Forelimb muscle (tissue), 1 donor: ENCODE measurements at regions not wholly inside any gene's neighbourhood (a gene's known extent, or its start where the extent isn't known, plus 50 kb on each side); places are given as distances from the start of the nearest gene placed in this dataset.
"Not testable (repeated sequence)": the region's sequence is repeated elsewhere in the genome, so short reads cannot be mapped to it uniquely, and the experiment has no call there.

Source experiments
- DNase-seq: peaks from one replicate; pipeline ENCODE4 v3.0.0-alpha.2; 2013; ENCODE audit warnings: low read depth

DNA sequence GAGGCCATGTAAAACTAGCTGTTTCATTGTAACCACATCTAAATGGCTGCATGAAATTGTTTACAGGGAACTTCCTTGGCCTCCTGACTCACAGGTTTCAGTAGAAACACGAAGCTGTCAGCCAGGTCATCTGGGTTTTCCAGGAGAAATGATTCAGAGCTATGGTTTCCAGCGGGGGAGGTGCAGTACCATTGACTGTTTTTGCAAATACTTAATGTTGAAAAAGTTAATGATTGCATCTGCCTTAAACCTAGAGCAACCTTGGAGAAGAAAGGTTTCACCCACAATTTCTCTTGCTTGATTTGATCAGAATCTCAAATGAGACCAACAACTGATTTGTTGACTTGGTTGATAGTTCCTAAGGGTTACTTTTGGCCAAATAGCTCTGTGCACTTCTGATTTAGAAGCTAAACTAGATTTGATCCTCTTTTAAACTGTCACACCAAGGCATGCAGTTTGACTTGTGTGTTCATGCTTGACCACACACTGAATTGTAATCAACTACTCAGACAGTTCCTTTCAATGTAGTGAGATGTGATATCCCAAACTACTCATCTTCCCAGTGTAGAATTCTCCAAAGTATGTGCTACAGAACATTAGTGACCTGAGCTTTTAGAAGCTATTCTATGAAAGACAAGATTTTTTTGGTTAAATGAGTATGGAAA lies 193.5 kb upstream of the CHST9 start:
- no peak for DNase-seq

DNA sequence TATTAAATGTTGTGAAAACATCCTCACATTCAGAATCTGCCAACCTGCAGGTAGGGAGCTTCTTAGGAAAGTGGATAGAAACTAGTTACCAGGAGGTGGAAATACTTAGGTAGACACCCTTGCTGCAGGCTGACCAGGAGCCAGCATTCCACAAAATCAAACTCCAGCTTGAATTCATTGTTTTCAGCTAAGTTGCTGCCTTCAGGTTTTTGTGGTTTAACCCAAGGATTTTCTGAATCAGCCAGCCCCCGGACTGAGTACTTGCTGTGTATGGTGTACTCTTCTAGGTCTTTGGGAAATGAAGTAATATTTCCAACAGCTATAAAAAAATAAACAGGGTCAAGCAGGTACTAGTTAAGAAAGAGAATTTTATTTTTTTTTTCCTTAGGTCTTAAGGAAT lies 192.1 kb upstream of the CHST9 start:
- no peak for DNase-seq

DNA sequence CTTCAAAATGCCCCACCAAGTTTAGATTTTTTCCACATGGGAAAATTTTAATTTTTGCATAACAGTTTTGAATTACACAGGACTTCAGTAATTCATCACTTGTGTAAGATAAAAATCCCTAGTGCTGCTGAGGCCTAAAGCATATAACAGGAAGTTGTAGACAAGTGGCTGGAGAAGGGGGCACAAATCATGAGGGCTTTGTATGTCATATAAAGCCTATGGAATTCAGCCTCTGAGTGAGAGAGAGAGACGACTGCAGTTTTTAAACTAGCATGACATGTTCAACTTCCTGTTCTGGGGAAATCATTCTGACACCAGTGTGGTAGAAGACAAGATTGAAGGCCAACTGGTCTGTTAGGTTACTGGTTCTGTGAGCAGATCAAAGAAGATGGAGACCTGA lies 187.3 kb upstream of the CHST9 start:
- DNase-seq: no peak

DNA sequence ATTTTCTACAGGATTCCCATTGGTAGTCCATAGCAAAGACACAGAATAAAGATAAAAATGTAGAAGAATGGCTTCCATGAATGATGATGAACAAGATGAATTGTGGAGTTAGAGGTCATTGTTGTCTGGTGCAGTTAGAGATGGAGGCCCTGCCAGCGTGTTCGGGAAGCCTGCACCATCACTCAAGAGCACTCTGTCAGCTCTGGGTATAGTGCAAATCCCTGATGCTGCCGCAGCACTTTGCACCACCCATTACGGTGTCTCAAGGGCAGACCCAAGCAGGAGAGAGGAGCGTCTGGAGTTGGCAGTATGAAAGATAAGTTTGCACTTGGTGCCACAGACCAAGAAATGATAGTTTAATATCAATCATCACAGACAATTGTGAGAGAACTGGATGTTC lies 181.6 kb upstream of the CHST9 start:
- no peak for DNase-seq

DNA sequence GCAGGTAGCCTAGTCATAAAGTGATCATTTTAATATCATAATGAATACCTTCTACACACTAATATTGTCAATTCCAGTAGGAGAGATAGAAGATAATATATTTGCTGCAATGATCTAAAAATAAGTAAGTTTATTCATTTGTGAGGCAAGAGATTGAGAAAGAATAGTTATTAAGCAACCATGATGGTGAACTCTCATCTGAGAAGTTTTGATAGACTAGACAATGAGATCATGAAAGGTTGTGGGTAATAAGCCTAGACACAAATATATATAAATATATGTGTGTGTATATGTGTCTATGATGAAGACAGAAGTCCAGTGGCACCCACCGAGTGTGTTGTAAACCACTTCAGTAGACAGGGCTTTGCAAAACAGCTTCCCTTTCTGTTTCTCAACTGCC lies 181.0 kb upstream of the CHST9 start:
- DNase-seq: no peak

DNA sequence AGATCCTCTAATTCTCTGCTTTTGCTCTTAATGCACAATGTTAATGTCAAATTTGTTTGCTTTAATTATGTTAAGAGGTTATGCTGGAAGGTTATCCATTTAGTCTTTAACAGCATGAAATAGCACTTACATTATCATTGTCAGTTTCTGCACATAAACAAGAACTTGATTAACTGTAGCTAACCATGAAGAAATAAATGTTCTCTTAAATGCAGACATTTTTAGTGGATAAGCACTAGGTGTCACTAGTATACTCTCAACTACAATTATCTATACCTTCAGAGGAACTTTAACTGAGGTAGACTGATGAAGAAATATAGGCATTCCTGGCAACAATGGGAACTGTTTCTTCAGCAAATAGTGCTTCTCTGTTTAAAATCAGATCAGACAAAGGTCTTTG lies 178.8 kb upstream of the CHST9 start:
- DNase-seq: no peak

DNA sequence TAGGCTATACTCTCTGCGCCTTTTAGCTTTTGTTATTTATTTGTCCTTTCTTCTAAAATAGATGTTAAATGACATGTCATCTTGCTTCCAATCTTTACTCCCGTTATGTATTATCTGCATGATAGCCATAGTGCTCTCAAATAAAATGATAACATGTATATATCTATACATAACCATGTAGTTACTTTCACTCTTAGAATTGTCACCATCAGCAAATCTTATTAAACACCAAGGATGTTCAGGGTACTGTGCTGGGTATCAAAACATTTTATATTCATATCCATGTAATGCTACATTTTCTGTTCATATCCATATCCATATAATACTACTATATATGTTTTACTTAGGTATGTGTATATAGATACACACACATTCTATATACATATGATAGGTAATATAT lies 176.4 kb upstream of the CHST9 start:
- no peak for DNase-seq

DNA sequence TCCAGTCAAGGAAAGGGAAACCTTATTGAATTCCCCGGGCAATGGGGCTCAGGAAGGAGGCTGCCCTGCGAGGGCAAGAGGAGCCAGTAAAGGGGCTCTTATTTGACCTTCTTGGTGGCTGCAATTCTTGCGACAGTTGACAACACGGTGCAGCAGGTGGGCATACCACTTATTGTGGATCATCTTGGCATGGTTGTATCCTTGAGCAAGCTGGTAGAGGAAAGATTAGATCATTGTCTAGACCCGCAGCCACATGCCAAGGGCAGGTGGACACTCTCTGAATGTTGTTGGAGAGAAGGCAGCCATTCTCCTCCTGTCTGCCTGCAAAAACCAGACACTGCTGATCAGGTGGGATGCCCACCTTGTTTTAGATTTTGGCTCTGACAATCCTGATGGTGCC lies 170.2 kb upstream of the CHST9 start:
- no peak for DNase-seq

DNA sequence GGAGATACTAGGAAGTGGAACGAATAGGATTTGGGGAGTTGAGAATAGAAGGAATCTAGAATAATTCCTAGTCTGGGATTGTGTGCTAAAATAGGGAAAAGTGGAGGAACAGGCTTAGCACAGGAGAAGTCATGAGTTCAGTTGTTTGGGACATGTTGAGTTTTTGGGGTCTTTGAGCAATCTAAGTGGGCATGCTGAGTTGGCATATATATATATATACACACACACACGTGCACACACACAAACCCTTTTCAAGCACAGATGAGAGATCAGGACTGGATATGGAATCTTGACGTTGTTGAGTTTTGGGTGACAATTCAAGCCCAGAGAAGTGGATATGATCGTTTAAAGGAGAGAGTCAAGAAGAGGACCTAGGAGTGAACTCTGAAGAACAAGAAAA lies 168.2 kb upstream of the CHST9 start:
- DNase-seq: no peak

DNA sequence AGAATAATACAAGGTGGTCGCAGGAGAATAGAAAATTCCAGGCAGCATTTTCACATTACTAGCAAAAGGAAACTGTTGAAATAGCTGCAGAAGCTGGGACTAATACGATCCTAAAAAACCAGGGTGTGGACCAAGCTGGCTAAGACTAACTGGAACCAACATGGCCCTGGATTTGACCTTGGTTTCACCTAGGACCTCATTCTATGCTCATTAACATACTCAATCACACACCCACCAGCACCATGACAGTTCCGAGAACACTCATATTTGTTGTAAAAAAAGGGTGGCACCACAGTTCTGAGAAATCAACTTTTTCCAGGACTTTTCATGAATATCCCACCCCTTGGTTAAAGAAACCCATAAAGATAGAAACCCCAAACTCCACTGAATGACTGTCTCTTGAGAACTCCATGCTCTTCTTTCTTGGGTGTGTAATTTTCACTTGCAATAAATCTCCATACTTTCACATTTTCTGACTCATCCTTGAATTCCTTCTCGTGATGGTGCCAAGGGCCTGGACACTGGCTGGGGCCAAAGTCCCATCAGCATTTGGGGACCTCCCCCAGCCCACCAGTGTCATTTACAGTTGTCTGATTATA lies 164.3 kb upstream of the CHST9 start:
- DNase-seq: no peak

DNA sequence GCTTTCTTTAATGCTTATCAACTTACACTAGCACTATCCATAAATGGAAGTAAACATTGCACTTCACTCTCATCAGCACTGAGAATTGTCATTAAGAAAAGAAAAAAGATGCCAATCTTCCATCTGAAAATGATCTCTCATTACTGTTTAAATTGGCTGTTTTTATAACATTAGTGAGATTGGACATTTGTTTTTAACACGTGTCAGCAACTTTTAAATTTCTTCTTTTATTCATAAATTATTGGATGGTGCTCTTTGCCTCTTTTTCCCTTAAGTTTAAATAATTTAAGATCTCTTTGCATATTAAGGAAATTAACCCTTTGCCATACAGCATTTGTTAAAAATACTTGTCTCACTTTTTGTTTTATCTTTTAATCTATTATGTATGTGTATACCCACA lies 146.5 kb upstream of the CHST9 start:
- no peak for DNase-seq

DNA sequence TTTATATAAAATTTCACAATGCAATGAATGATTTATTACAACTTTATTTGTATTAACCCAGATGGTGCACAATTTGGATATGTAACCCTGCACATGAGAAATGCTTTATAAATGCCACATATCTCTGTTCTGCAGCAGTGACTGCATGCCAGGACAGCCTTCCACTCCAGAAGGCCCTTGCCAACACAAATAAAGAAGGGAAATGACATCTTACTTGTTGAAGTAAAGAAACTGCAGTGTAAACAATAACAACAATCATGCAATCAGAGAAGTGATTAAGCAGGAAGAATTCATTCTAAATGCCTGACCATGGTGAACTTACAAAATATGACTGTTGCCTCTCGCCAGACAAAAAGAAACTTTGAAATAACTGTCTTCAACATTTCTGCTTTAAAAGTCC lies 129.9 kb upstream of the CHST9 start:
- no peak for DNase-seq

DNA sequence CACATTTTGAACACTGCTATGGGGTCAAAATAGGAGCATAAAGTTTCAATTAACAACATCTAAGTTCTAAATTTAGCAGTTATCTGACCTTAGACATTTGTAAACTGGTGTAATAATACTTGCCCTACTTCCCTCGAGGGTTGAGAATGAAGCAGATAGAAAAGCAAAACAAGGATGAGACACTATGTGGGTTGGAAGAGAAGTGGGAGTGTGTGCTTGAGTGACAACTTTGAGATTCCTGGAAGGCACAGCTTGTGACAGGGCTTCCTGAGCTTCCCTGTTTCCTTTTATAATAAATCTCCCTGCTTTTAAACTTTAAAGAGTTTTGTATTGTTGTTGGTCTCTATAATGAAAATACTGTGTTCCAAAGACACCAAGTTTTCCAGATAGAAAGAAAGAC lies 128.6 kb upstream of the CHST9 start:
- DNase-seq: no peak

DNA sequence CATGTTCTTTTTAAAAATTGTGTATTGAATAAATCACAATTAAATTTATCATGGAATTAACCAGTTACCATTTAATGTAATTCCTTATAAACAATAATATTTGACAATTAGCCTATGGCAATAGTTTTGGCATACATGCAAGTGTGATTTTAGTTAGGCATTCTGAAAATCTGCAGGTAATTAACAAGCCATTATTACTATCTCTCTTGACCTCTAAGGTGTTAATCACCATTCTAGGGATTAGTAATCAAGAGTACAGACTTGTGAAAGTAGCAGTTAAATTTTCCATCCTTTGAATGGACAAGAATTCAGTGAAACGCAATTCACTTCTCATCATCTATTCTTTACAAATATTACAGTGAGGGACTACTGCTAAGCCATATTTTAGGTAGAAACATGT lies 127.7 kb upstream of the CHST9 start:
- DNase-seq: no peak

DNA sequence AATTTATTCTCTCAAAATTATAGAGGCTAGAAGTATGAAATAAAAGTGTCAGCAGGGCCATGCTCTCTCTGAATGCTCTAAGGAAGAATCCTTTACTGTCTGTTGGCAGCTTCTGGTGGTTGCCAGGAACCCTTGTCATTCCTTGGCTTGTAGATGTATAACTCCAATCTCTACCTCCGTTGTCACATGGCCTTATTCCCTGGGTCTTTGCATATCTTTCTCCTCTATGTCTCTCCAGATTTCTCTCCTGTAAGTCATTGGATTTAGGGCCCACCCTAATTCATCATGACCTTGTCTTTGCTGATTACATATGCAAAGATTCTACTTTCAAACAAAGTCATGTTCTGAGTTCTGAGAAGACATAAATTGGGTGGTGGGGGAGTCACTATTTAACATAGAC lies 127.0 kb upstream of the CHST9 start:
- DNase-seq: no peak

DNA sequence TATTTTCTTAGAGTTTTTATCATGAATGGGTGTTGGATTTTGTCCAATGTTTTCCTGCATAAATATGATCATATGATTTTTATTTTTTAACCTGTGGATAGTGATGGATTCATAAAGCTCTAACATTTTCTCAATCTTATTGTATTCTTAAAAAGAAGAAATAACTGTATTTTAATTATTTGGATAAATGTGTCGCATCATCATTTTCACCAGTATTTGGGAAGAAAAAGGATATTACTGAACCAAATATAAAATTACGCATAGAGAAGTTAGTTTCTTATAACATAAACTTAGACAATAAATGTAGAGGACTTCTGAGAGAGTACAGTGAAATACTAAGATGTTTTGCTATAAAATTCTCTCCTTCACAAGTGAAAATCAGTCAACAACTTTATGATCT lies 126.0 kb upstream of the CHST9 start:
- no peak for DNase-seq

DNA sequence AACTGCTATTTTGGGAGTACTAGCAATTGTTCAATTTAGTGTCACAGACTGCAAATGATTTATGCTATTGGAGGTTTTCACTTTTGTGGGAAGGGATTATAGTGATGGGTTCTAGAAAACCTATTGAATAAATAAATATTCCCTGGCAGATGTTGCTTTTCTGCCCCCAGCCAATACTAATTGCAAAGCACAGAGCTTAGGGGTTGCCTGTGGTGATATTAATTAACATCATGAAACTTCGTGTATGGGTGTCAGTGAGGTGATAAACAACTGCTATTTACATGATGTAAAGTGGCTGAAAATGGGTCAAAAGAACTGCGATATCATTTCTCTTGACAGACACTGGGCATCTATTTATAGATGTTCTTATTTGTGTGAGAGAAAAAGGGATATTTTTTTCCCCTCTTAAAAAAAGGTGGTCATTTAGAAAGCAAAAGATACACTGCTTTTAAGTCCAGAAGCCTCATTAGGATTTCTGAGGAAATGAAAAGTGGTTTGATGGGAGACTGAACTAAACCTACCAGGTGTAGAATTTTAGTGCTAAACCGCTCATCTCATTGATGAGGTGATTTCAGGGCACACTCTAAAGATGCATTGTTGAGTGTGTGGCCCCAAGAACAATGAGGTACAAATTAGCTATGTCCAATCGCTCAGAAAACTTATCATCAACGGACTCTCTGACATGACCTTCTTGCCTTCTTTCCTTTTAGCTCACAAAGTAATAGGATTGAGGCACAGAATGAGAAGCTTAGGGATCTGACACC lies 116.7 kb upstream of the CHST9 start:
- no peak for DNase-seq

DNA sequence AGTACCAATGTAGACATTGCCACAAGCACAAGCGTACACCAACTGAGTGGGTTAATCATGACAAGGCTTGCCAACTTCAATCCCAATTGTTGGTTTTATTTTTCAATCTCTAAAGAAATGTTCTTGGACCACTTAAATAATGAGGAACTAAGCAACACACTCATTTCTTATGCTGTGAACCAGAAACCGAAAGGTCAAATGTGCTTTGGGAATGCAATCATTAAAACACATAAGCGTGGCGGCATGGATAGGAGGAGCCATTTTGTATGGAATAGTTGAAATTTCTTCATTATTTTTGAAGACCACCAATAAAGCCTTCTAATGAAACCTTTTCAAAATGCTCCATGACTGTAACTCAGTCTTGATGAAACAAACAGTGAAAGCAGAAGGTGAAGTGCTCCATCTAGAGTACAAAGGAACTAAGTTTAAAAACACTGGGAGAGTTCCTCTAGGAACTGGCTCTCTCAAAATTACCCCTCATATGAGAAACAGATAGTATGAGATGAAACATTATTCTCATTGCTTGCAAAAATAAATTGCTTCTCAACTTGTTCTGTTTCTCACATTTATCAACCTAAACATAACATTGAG lies 113.2 kb upstream of the CHST9 start:
- no peak for DNase-seq

DNA sequence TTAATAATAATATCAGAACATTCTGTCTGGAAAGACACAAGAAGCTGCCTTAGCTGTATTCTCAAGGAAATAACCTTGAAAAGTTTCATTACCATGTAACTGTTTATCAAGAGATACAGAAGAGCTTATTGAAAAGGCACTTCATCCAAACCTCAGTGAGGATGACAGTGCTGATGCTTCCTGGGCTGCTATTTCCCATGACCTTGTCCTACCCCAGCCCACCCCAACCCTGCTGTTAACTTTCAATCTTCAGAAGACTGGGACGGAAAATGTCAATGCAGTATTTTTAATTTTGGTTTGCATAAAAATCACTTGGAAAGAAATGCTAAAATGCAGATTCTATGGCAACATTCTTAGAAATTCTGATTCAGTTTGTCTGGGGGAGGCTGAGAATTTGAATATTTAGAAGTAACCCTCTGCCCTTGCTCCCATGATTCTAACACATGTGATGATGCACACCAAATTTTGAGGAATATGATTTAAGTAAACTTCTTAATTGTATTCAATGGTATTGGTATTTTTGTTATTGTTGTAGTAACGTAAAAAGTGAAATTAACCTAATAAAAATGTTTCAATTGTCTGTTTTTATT lies 101.0 kb upstream of the CHST9 start:
- not testable (repeated sequence) for DNase-seq

DNA sequence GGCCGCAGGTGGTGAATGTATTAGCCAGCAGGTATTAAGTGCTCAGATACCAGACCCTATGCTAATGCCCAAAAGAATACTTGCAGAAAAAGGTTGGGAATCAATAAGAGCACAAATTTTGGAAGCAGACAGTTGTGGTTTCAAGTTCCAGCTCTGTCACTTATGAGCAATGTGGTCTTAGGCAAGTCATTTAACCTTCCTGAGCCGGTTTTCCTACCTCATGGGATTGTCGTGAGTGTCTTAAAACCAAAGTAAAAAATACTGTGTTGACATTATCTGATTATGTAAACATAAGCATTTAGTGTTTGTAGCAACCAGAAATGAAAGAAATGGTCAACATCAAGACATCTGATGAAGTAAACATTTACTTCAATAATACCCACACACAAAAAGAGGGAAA lies 93.0 kb upstream of the CHST9 start:
- DNase-seq: no peak

DNA sequence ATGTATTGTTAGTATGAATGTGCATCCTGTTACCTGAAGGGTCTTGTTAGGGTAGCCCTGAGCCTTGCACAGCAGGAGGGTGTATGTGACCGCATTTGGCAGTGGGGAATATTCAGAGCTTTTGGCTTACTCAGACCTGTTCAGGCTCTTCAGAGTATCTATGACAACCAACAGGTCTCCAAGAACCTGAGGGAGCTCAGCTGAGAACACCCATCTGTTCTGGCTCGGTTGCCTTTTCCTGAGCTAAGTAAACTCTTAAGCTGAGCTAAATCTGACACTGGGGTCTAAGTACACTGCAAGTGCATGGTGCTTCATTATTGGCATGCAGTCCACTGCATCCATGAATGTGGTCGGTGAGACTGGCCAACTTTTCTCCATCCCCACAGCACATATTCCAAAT lies 92.4 kb upstream of the CHST9 start:
- no peak for DNase-seq

DNA sequence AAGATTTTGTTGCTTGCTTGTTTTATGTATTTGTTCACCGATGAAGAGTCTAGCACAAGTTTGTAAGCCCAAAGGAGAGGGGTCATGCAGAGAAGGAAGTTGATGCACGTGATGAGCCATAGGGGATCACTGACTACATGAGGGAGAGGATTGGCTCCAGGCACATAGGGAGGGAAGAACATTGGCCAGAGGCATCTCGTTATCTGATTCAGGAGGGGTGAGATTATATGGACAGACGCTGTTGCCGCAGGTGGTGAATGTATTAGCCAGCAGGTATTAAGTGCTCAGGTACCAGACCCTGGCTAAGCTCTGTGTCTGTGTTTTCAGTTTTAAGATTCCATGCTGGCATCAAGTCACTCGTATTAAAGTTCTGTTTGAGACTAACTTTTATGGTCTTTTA lies 91.8 kb upstream of the CHST9 start:
- DNase-seq: no peak

DNA sequence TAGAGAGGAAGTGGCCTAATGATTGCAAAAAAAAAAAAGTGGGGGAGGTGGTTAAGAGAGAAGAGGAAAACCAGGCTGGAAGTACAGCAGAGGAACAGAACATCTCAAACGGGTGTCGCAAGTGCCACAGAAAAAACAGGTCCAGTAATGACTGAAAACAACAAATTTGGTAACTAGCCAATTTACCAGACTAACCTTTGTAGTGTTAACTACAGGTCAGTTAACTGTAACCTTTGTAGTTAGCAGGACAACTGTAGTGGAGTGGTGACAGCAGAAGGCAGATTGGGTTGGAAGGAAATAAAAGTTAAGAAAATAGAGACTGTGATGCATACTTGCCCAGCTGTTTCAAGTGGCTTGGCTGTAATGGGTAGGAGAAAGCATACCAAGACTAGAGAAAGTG lies 91.4 kb upstream of the CHST9 start:
- no peak for DNase-seq
